A204.1 (cell line): ENCODE measurements at regions not wholly inside any gene's neighbourhood (a gene's known extent, or its start where the extent isn't known, plus 50 kb on each side); places are given as distances from the start of the nearest gene placed in this dataset.

Source experiments
- FAIRE-seq: peaks from 2 replicates; lab custom pipeline; 2012; peaks lifted over from hg19 to GRCh38; lab: Jason Lieb, UNC

GRCh38 chr2:161028581-161028980, 131.6 kb upstream of the TANK start:
- no peak for FAIRE-seq

GRCh38 chr2:161029321-161029720, 130.9 kb upstream of the TANK start:
- no peak for FAIRE-seq

GRCh38 chr2:161030260-161031063, 129.8 kb upstream of the TANK start:
- no peak for FAIRE-seq

GRCh38 chr2:161031511-161031910, 128.7 kb upstream of the TANK start:
- no peak for FAIRE-seq

- FAIRE-seq = no peak
These were observed 127.6 kb upstream of the TANK start for GRCh38 chr2:161032635-161033034.

- no peak for FAIRE-seq
These were observed 127.1 kb upstream of the TANK start for GRCh38 chr2:161033059-161033660.

- FAIRE-seq = no peak
These were observed 123.3 kb upstream of the TANK start for GRCh38 chr2:161036926-161037325.

- no peak for FAIRE-seq
These were observed 121.2 kb upstream of the TANK start for GRCh38 chr2:161039071-161039470.

- FAIRE-seq = no peak
These were observed 118.9 kb upstream of the TANK start for GRCh38 chr2:161041356-161041755.

- no peak for FAIRE-seq
These were observed 117.1 kb upstream of the TANK start for GRCh38 chr2:161042990-161043625.

GRCh38 chr2:161044095-161044865, 115.9 kb upstream of the TANK start:
- FAIRE-seq = no peak

GRCh38 chr2:161044921-161045320, 115.3 kb upstream of the TANK start:
- no peak for FAIRE-seq

- no peak for FAIRE-seq
These were observed 114.5 kb upstream of the TANK start for GRCh38 chr2:161045726-161046125.

- FAIRE-seq = no peak
These were observed 113.4 kb upstream of the TANK start for GRCh38 chr2:161046876-161047275.

GRCh38 chr2:161048317-161048716, 111.9 kb upstream of the TANK start:
- FAIRE-seq = no peak

GRCh38 chr2:161049559-161049958, 110.7 kb upstream of the TANK start:
- FAIRE-seq = no peak

GRCh38 chr2:161052214-161052613, 108.0 kb upstream of the TANK start:
- no peak for FAIRE-seq

- no peak for FAIRE-seq
These were observed 104.9 kb upstream of the TANK start for GRCh38 chr2:161055289-161055688.

- FAIRE-seq = no peak
These were observed 100.8 kb upstream of the TANK start for GRCh38 chr2:161059388-161059787.

GRCh38 chr2:161061786-161062185, 98.4 kb upstream of the TANK start:
- no peak for FAIRE-seq

- peak; percentile 76 for FAIRE-seq
These were observed 96.9 kb upstream of the TANK start for GRCh38 chr2:161063157-161063945.

GRCh38 chr2:161063946-161064306, 96.3 kb upstream of the TANK start:
- FAIRE-seq = no peak
